ENCODE measurements at regions not wholly inside any gene's neighbourhood (a gene's known extent, or its start where the extent isn't known, plus 50 kb on each side); places are given as distances from the start of the nearest gene placed in this dataset.

GRCh38 chr20:11012975-11013374 is 339.2 kb upstream of the JAG1 start:
- DNase-seq (ENCODE audit: extremely low read depth, low read depth): peak; percentile 10
- no peak for TF ChIP-seq CTCF (IDR thresholded peaks at IDR 0.05; ENCODE audit: low read depth, low read length)

- no peak for DNase-seq (ENCODE audit: extremely low read depth, low read depth)
- TF ChIP-seq CTCF (IDR thresholded peaks at IDR 0.05; ENCODE audit: low read depth, low read length): no peak
Observed at GRCh38 chr20:11013801-11014200, 340.0 kb upstream of the JAG1 start.

- no peak for TF ChIP-seq CTCF (IDR thresholded peaks at IDR 0.05; ENCODE audit: low read depth, low read length)
- no peak for DNase-seq (ENCODE audit: extremely low read depth, low read depth)
Observed at GRCh38 chr20:11015440-11015839, 341.6 kb upstream of the JAG1 start.

GRCh38 chr20:11017446-11017845 is 343.6 kb upstream of the JAG1 start:
- DNase-seq (ENCODE audit: extremely low read depth, low read depth): no peak
- no peak for TF ChIP-seq CTCF (IDR thresholded peaks at IDR 0.05; ENCODE audit: low read depth, low read length)

- no peak for DNase-seq (ENCODE audit: extremely low read depth, low read depth)
- TF ChIP-seq CTCF (IDR thresholded peaks at IDR 0.05; ENCODE audit: low read depth, low read length): no peak
Observed at GRCh38 chr20:11018668-11019170, 344.9 kb upstream of the JAG1 start.

GRCh38 chr20:11020712-11021111 is 346.9 kb upstream of the JAG1 start:
- no peak for TF ChIP-seq CTCF (IDR thresholded peaks at IDR 0.05; ENCODE audit: low read depth, low read length)
- DNase-seq (ENCODE audit: extremely low read depth, low read depth): no peak

- DNase-seq (ENCODE audit: extremely low read depth, low read depth): no peak
- TF ChIP-seq CTCF (IDR thresholded peaks at IDR 0.05; ENCODE audit: low read depth, low read length): no peak
Observed at GRCh38 chr20:11027224-11027623, 353.4 kb upstream of the JAG1 start.
